Right cardiac atrium (tissue), 5 donors: ENCODE measurements at regions not wholly inside any gene's neighbourhood (a gene's known extent, or its start where the extent isn't known, plus 50 kb on each side); places are given as distances from the start of the nearest gene placed in this dataset.
A peak's percentile ranks its signal among the peaks of the same experiment; 100 is the strongest.
"Not testable (repeated sequence)": the region's sequence is repeated elsewhere in the genome, so short reads cannot be mapped to it uniquely, and the experiment has no call there.

Source experiments
- ATAC-seq, 2 donors: fragments of 200-7000 bp; cut with Tn5 transposase; one replicate each; pipeline versions ENCODE4 v1.8.0 to v1.9.1; 2020; ENCODE audit warnings: moderate library complexity in 2 of 2, mild to moderate bottlenecking in 1 of 2
- DNase-seq, 3 donors: peaks; one replicate each; pipeline ENCODE4 v3.0.0-alpha.2; 2020
- H3K27ac ChIP-seq: one replicate; pipeline ENCODE4 v1.5.1; 2013; ENCODE audit warnings: mild to moderate bottlenecking, low read length, control low read depth, moderate library complexity
- H3K27me3 ChIP-seq: one replicate; pipeline ENCODE4 v1.6.1; 2013; ENCODE audit not compliant: control insufficient read depth, insufficient read depth
- H3K4me1 ChIP-seq: one replicate; pipeline ENCODE4 v1.6.1; 2013; ENCODE audit warnings: low read length; ENCODE audit not compliant: control insufficient read depth, insufficient read depth
- H3K4me3 ChIP-seq: one replicate; pipeline ENCODE4 v1.5.1; 2013; ENCODE audit warnings: low read length, control low read depth
- H3K9me3 ChIP-seq: one replicate; pipeline ENCODE4 v1.6.1; 2013; ENCODE audit warnings: low read length; ENCODE audit not compliant: control insufficient read depth
- WGBS: extraction: QIAGEN DNeasy Blood & Tissue Kit; methylation state at CpG from one replicate; pipeline ENCODE4 v1.1.7; 2013; 5-methylcytosine and 5-hydroxymethylcytosine counted together
- intact Hi-C, 4 donors: fragments of 100-400 bp; cut with DNase I; formaldehyde crosslinking; loops; one replicate each; pipeline versions ENCODE4 v1.11.0 to v1.14.0; 2022 to 2023
- donor health status: healthy with polysubstance abuse.
- donor health status: DM: no; HTN: yes; CAD: no.
- donor health status: DM: no; HTN: no; CAD: no.
- donor health status: DM: no; HTN: yes; CAD: no; lungs with severe emphysema.
- donor health status: DM: yes; HTN: yes; CAD: no.

DNA sequence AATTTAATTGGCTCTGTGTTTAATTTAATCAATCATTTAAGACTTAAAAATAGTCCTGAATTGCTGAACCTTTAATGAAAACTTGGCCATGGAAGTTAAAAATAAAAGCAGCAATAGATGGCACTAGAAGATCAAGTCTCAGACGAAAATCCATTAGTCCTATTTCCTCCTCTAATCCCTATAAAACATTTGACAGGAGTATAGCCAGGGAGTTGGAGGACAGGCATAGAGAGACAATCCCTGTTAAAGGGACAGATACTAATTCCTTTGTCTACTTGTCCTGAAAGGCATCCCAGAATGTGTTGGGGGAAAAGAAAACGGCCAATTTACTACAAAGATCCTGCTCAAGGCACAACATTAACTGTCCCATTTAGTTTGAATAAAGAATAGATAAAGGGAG lies 276.3 kb upstream of the TACR3 start:
- no peak overlapping the region for H3K27ac ChIP-seq
- DNase-seq (no peak), ATAC-seq (no peak)
- no peaks in the 10 kb centered on the region for H3K4me1 ChIP-seq
- intact Hi-C loops = no loop called here
- WGBS = 15% methylated on average over 2 of the region's 2 CpGs
- H3K4me3 ChIP-seq = no peak overlapping the region
- H3K9me3 ChIP-seq = no peaks in the 10 kb centered on the region
- H3K27me3 ChIP-seq = no peaks in the 10 kb centered on the region

DNA sequence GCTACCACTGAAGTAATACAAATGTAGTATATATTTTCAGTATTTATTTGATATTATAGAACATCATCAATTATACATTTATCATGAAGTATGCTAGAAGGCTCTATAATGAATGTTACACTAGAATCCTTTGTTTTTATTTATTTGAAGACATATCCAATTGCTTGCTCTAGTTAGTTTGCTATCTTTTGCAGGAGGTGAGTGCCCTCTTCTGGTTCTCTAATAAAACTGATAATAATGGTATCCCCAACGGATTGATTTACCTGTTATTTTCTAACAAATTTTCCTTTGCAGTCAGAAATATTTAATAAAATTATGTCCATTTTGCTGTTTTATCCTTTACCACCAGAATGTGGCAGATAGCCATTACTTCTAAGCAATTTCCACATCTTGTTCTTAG lies 274.3 kb upstream of the TACR3 start:
- no peak overlapping the region for H3K27ac ChIP-seq
- DNase-seq = no peak
- intact Hi-C loops = no loop called here
- 8% methylated on average over 1 of the region's 1 CpG for WGBS
- H3K9me3 ChIP-seq = no peaks in the 10 kb centered on the region
- H3K27me3 ChIP-seq = no peaks in the 10 kb centered on the region
- H3K4me3 ChIP-seq = no peak overlapping the region
- H3K4me1 ChIP-seq = no peaks in the 10 kb centered on the region
- no peak for ATAC-seq

DNA sequence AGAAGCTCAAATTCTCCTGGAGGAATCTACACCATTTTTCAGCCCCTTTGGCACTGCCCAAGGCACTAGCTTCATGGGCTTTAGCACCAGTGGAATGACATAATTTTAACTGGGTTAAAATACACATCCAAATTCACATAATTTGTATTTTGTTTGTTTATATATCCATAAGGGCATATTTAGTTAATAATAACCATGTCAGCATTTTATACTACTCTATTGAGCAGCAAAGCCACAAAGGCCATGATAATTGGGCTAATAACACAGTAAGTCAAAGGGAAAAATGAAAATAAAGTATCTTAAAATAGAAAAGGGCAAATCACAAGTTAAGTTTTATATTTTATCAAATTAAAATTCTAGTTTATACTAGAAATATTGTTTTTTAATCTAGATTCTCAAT lies 262.7 kb upstream of the TACR3 start:
- Histone ChIP-seq H3K27ac (no peak overlapping the region), H3K9me3 (no peaks in the 10 kb centered on the region), H3K27me3 (no peaks in the 10 kb centered on the region), H3K4me1 (no peaks in the 10 kb centered on the region), H3K4me3 (no peak overlapping the region)
- intact Hi-C loops = no loop called here
- DNase-seq (no peak), ATAC-seq (no peak)

DNA sequence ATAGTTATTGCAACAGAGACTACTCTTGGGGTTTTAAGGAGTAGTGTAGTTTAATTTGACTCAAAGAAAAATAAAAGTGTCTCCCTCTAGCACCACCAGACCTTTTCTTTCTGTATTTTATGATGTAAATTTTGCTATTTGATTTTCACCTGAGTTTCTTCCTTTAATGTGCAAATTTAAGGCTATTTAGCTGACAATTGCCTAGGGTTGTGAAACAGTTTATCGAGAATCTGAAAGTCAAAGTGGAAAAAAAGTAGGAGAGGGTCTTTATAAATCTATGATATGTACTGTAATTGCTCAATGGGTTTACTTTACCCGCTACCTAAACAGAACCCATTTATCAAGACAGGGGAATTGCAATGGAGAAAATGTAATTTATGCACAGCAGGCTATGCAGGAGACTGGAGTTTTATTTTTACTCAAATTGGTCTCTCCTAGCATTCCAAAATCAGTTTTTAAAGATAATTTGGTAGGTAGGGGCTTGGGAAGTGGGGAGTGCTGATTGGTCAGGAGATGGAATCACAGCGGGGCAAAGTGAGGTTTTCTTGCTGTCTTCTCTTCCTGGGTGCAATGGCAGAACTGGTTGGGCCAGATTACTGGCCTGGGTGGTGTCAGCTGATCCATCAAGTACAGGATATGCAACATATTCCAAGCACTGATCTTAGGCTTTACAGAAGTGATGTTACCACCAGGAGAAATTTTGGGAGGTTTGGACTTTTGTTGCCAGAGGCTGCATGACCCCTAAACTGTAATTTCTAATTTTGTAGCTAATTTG lies 228.6 kb upstream of the TACR3 start:
- Histone ChIP-seq H3K4me1 (no peaks in the 10 kb centered on the region), H3K4me3 (no peak overlapping the region), H3K27me3 (no peaks in the 10 kb centered on the region), H3K9me3 (no peaks in the 10 kb centered on the region), H3K27ac (no peak overlapping the region)
- intact Hi-C loops = no loop called here
- DNase-seq (no peak), ATAC-seq (no peak)
- 46% methylated on average over 3 of the region's 3 CpGs for WGBS

DNA sequence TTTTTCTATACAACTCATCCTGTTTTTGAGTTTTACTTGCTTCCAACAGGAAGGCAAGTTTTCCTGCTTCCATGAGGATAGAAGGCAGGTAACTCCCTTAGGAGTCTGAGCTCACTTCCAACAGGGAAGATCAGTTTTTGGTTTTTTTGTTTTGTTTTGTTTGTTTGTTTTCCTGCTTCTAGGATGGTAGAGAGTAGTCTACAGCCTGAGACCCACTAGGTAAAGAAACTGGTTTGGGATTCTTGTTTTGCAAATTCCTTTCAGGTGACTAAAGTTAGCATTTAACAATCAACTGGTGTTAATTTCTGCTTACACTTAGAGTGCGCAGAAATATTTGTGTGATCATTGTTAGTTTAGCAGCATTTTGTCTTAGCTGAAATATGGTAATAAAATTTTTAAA lies 227.8 kb upstream of the TACR3 start:
- H3K4me3 ChIP-seq = no peak overlapping the region
- intact Hi-C loops = no loop called here
- H3K9me3 ChIP-seq = no peaks in the 10 kb centered on the region
- no peak for ATAC-seq
- 59% methylated on average over 1 of the region's 1 CpG for WGBS
- no peaks in the 10 kb centered on the region for H3K4me1 ChIP-seq
- DNase-seq = no peak
- H3K27me3 ChIP-seq = no peaks in the 10 kb centered on the region
- no peak overlapping the region for H3K27ac ChIP-seq

DNA sequence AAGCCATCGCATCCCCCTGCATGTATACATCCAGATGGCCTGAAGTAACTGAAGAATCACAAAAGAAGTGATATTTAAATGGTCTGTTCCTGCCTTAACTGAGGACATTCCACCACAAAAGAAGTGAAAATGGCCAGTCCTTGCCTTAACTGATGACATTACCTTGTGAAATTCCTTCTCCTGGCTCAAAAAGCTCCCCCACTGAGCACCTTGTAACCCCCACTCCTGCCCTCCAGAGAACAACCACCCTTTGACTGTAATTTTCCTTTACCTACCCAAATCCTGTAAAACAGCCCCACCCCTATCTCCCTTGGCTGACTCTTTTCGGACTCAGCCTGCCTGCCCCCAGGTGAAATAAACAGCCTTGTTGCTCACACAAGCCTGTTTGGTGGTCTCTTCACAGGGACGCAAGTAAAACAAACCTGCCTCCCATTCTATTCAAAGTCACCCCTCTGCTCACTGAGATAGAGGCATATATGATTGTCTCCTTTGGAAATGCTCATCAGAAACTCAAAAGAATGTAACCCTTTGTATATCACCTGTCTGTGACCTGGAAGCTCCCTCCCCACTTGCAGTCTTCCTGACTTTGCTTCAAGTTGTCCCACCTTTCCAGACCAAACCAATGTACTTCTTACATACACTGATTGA lies 227.0 kb upstream of the TACR3 start:
- intact Hi-C loops, H3K27ac ChIP-seq, H3K9me3 ChIP-seq, H3K4me3 ChIP-seq, H3K4me1 ChIP-seq, H3K27me3 ChIP-seq, ATAC-seq, DNase-seq: not testable (repeated sequence)
- WGBS = 54% methylated on average over 3 of the region's 3 CpGs

DNA sequence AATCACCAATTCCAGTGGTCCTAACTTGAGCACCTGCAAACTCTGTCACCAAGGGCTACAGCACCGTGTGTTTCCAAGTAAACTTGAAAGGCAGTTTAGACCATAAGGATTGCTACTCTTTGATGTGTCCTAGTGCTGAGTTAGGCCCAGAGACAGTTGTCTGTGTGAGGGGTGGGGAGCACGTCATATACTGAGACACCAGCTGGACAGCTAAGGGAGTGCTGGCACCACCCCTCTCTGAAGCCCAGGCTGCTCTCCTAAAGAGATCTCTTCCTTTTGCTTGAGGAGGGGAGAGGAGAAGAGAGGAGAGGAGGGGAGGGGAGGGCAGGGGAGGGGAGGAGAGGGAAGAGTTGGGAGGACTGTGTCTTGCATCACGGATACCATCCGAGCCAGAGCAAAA lies 218.7 kb upstream of the TACR3 start:
- Histone ChIP-seq H3K9me3 (no peaks in the 10 kb centered on the region), H3K27ac (no peak overlapping the region), H3K4me1 (no peaks in the 10 kb centered on the region), H3K4me3 (no peak overlapping the region), H3K27me3 (no peaks in the 10 kb centered on the region)
- DNase-seq (no peak), ATAC-seq (no peak)
- WGBS = 84% methylated on average over 4 of the region's 4 CpGs
- intact Hi-C loops = no loop called here

DNA sequence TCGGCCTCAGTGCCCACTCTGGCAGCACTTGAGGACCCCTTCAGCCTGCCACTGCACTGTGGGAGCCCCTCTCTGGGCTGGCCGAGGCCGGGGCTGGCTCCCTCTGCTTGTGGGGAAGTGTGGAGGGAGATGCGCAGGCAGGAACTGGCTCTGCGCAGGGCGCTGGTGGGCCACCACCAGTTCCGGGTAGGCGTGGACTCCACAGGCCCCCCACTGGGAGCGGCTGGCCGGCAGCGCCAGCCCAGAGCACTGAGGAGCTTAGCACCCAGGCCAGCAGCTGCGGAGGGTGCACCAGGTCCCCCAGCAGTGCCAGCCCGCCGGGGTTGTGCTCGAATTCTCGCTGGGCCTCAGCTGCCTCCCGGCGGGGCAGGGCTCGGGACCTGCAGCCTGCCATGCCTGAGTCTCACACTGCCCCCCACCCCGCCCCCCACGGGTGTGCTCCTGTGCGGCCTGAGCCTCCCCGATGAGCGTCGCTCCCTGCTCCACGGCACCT lies 216.9 kb upstream of the TACR3 start:
- no peaks in the 10 kb centered on the region for H3K4me1 ChIP-seq
- DNase-seq (peak in 1 of 3 donors; percentile 48), ATAC-seq (no peak)
- WGBS = 95% methylated on average over 26 of the region's 26 CpGs
- H3K27me3 ChIP-seq = no peaks in the 10 kb centered on the region
- no peak overlapping the region for H3K27ac ChIP-seq
- no peak overlapping the region for H3K4me3 ChIP-seq
- H3K9me3 ChIP-seq = no peaks in the 10 kb centered on the region
- intact Hi-C loops = no loop called here

DNA sequence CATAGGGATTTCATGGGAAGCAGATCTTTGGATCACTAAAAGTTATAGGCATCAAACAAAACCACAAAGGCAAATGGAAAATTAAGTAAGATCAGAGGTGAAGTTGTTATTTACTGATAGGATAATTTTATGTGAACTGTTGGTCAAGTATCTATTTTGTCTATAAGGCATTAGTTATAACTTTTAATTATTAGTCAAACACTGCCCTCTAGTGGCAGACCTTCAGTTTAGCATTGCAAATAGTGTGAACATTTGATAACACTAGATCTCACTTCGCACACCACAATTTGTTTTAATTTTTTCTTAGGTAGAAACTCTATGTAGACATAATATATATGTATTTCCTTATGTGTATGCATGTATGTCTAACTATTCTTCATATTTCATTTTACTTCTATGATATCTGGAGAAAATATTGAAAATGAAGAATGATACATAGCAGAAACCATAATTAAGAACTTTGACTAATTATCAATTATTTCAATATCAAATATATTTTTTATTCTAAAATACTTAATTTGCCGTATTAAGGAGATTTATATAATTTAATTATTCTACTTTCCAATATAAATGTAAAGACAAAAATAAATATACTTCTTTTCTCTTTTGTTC lies 214.5 kb upstream of the TACR3 start:
- intact Hi-C loops = no loop called here
- no peak for DNase-seq
- Histone ChIP-seq H3K4me1 (no peaks in the 10 kb centered on the region), H3K27ac (no peak overlapping the region), H3K9me3 (no peaks in the 10 kb centered on the region), H3K27me3 (no peaks in the 10 kb centered on the region), H3K4me3 (no peak overlapping the region)
- no peak for ATAC-seq
- WGBS = 17% methylated on average over 2 of the region's 2 CpGs

DNA sequence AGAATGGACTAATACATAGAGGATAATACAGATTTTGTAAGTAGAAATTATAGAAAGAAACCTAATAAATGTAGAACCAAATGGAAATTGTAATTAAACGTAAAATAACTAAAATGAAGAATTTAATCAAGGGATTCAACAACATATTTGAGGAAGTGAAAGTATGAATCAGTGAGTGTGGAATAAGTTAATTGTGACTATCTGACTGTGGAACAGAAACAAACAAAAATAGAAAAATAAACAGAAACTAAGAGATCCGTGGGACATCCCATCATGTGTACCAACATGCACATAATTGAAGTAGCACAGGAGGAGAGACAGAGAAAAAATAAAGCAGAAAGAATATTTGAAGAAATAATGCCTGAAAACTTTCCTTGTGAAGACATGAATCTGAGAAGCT lies 208.6 kb upstream of the TACR3 start:
- ATAC-seq = no peak

DNA sequence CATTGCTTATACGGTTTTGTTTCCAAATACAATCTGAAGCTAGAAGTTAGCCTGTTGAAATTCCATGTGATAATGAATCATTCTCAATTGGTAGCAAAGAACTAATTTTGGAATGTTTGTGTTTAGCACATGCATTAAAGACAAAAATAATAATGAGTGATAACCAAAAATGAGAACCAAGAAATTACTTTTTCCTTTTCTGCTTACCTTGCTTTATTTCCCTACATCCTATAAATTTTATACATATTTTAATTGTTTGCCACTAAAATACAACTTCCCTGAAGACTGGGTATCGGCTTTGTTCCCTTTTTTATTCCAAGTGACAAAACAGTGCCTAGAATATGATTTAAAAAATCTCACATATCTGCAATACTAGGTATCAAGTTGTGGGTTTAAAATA lies 203.8 kb upstream of the TACR3 start:
- H3K4me3 ChIP-seq = no peak overlapping the region
- DNase-seq (no peak), ATAC-seq (no peak)
- intact Hi-C loops = no loop called here
- no peaks in the 10 kb centered on the region for H3K27me3 ChIP-seq
- no peaks in the 10 kb centered on the region for H3K4me1 ChIP-seq
- no peak overlapping the region for H3K27ac ChIP-seq
- H3K9me3 ChIP-seq = no peaks in the 10 kb centered on the region
- 65% methylated on average over 2 of the region's 2 CpGs for WGBS

More for the DNA sequence above, 208.6 kb upstream of the TACR3 start:
- no peaks in the 10 kb centered on the region for H3K4me1 ChIP-seq
- intact Hi-C loops = no loop called here
- no peaks in the 10 kb centered on the region for H3K9me3 ChIP-seq
- H3K27ac ChIP-seq = no peak overlapping the region
- no peaks in the 10 kb centered on the region for H3K27me3 ChIP-seq
- 75% methylated on average over 2 of the region's 2 CpGs for WGBS
- DNase-seq = no peak
- H3K4me3 ChIP-seq = no peak overlapping the region
